B cell (primary cell): ENCODE measurements at regions not wholly inside any gene's neighbourhood (a gene's known extent, or its start where the extent isn't known, plus 50 kb on each side); places are given as distances from the start of the nearest gene placed in this dataset.

ENCODE experiments used
- ATAC-seq: fragments of 200-7000 bp; cut with Tn5 transposase; one replicate; pipeline ENCODE4 v1.10.0; 2021; ENCODE audit warnings: low read depth, mild to moderate bottlenecking, moderate number of reproducible peaks, moderate library complexity
- CTCF ChIA-PET: fragments of 350-600 bp; sonication (Branson Sonifier 250); formaldehyde crosslinking; loops from one replicate; lab custom pipeline; 2021; ENCODE audit warnings: antibody characterized with exemption, inconsistent platforms; lab: Charles Lee
- POLR2A ChIA-PET: fragments of 350-600 bp; sonication (Branson Sonifier 250); formaldehyde crosslinking; loops from one replicate; lab custom pipeline; 2021; ENCODE audit warnings: antibody characterized with exemption; lab: Charles Lee
- DNase-seq: peaks from one replicate; pipeline ENCODE4 v3.0.0; 2013
- H2AFZ ChIP-seq: 2 replicates; pipeline ENCODE4 v1.6.1; 2012; ENCODE audit warnings: mild to moderate bottlenecking, low read depth, low read length; ENCODE audit not compliant: insufficient read depth, poor library complexity, severe bottlenecking
- H3K27ac ChIP-seq, 2 donors: 1 replicate in 1 of 2; 2 replicates in 1 of 2; pipeline ENCODE4 v1.5.1; 2012 to 2013; ENCODE audit warnings: low read length in 2 of 2, mild to moderate bottlenecking in 2 of 2, moderate library complexity in 1 of 2
- H3K27me3 ChIP-seq, 4 experiments: fragments of 200-600 bp in 1 of 4; sonication (generic) in 1 of 4; replicated peaks in 1 of 4; 1 replicate in 2 of 4; 2 replicates in 2 of 4; pipeline versions ENCODE4 v1.6.1 to v1.7.0; 2013 to 2016; ENCODE audit warnings: low read length in 3 of 4, mild to moderate bottlenecking in 2 of 4, mixed read lengths in 1 of 4, moderate library complexity in 1 of 4; ENCODE audit not compliant: insufficient read depth in 4 of 4, control insufficient read depth in 3 of 4; ENCODE audit errors: control extremely low read depth in 1 of 4
- H3K36me3 ChIP-seq, 2 experiments: replicated peaks in 1 of 2; 1 replicate in 1 of 2; 2 replicates in 1 of 2; pipeline versions ENCODE4 v1.6.1 to v1.7.1; 2013; ENCODE audit warnings: low read length in 1 of 2; ENCODE audit not compliant: insufficient read depth in 2 of 2, control insufficient read depth in 1 of 2; ENCODE audit errors: control extremely low read depth in 1 of 2, extremely low read depth in 1 of 2
- H3K4me1 ChIP-seq, 2 donors: fragments of 200-600 bp in 1 of 2; sonication (generic) in 1 of 2; 1 replicate in 1 of 2; 2 replicates in 1 of 2; pipeline versions ENCODE4 v1.5.1 to v1.6.1; 2013 to 2017; ENCODE audit warnings: low read length in 2 of 2; ENCODE audit not compliant: control insufficient read depth in 2 of 2, insufficient read depth in 2 of 2
- H3K4me2 ChIP-seq: replicated peaks from 2 replicates; pipeline ENCODE3; 2012; ENCODE audit warnings: mild to moderate bottlenecking, low read depth, low read length; ENCODE audit not compliant: poor library complexity, severe bottlenecking
- H3K4me3 ChIP-seq, 5 experiments: fragments of 200-600 bp in 1 of 5; sonication (generic) in 1 of 5; 1 replicate in 3 of 5; 2 replicates in 2 of 5; pipeline versions ENCODE4 v1.5.1 to v1.7.0; 2011 to 2016; ENCODE audit warnings: low read length in 4 of 5, mild to moderate bottlenecking in 4 of 5, low read depth in 2 of 5, control low read depth in 1 of 5, moderate library complexity in 1 of 5; ENCODE audit not compliant: insufficient read depth in 1 of 5; ENCODE audit errors: control extremely low read depth in 1 of 5, extremely low read depth in 1 of 5
- H3K79me2 ChIP-seq: fragments of 200-600 bp; sonication (generic); one replicate; pipeline ENCODE4 v1.6.0; 2016; ENCODE audit warnings: low read length; ENCODE audit not compliant: control insufficient read depth, insufficient read depth
- H3K9ac ChIP-seq: fragments of 200-600 bp; sonication (generic); 2 replicates; pipeline ENCODE4 v1.6.1; 2017; ENCODE audit warnings: mild to moderate bottlenecking, low read length, moderate library complexity
- H3K9me3 ChIP-seq, 3 donors: one replicate each; pipeline versions ENCODE4 v1.6.1 to v1.7.1; 2013; ENCODE audit warnings: low read length in 2 of 3; ENCODE audit not compliant: control insufficient read depth in 2 of 3, insufficient read depth in 1 of 3; ENCODE audit errors: control extremely low read depth in 1 of 3
- H4K20me1 ChIP-seq: 2 replicates; pipeline ENCODE4 v1.6.0; 2012; ENCODE audit warnings: mild to moderate bottlenecking, low read length; ENCODE audit not compliant: insufficient read depth, control insufficient read depth, poor library complexity, severe bottlenecking
- H3K27ac Mint-ChIP-seq: one replicate; pipeline ENCODE4 v1.8.0; 2021; ENCODE audit warnings: mixed read lengths
- H3K27me3 Mint-ChIP-seq: one replicate; pipeline ENCODE4 v1.8.0; 2021; ENCODE audit warnings: mixed read lengths
- H3K4me1 Mint-ChIP-seq: one replicate; pipeline ENCODE4 v1.8.0; 2021; ENCODE audit warnings: mixed read lengths
- H3K4me3 Mint-ChIP-seq: one replicate; pipeline ENCODE4 v1.8.0; 2021; ENCODE audit warnings: mixed read lengths
- H3K9me3 Mint-ChIP-seq: one replicate; pipeline ENCODE4 v1.8.0; 2022; ENCODE audit warnings: mixed read lengths; ENCODE audit not compliant: insufficient read depth
- CTCF ChIP-seq: fragments of 200-600 bp; IDR thresholded peaks from one replicate; pipeline ENCODE4 v1.8.0; 2022; ENCODE audit warnings: antibody characterized with exemption, mild to moderate bottlenecking
- EZH2 ChIP-seq: IDR thresholded peaks from 2 replicates; pipeline ENCODE4 v1.6.1; 2012; ENCODE audit warnings: borderline replicate concordance, low read depth, mild to moderate bottlenecking, moderate library complexity, low read length; ENCODE audit not compliant: insufficient read depth, poor library complexity, severe bottlenecking
- WGBS: methylation state at CpG from one replicate; pipeline ENCODE4 v1.1.5; 2013; ENCODE audit warnings: missing lambda C conversion rate; ENCODE audit not compliant: insufficient coverage; 5-methylcytosine and 5-hydroxymethylcytosine counted together
- intact Hi-C: fragments of 100-400 bp; cut with micrococcal nuclease; formaldehyde crosslinking; loops from one replicate; pipeline ENCODE4 v1.10.0; 2022

- Histone ChIP-seq H3K4me3 (no peak overlapping the region), H3K79me2 (no peaks in the 10 kb centered on the region), H3K36me3 (no peaks in the 10 kb centered on the region), H2AFZ (no peak overlapping the region), H3K4me2 (no peak overlapping the region), H3K27me3 (no peaks in the 10 kb centered on the region), H3K27ac (no peak overlapping the region), H3K9ac (no peak overlapping the region), H3K4me1 (no peaks in the 10 kb centered on the region), H4K20me1 (no peaks in the 10 kb centered on the region), H3K9me3 (peaks cover 0 to 3% (median 0%) of the 10 kb centered on the region in 3 donors)
- H3K4me3 Mint-ChIP-seq, result no peak overlapping the region
- DNase-seq (no peak), ATAC-seq (no peak)
- H3K27ac Mint-ChIP-seq, result no peak overlapping the region
- no peak for TF ChIP-seq CTCF
- peaks cover 3% of the 10 kb centered on the region for H3K9me3 Mint-ChIP-seq
- intact Hi-C loops, result no loop called here
- ChIA-PET POLR2A (no interaction called here), CTCF (no interaction called here)
- peaks cover 3% of the 10 kb centered on the region for H3K27me3 Mint-ChIP-seq
- 88% methylated on average over 3 of the region's 4 CpGs for WGBS
- H3K4me1 Mint-ChIP-seq, result no peaks in the 10 kb centered on the region
Observed at GRCh38 chr5:130965360-130965759, 199.7 kb downstream of the HINT1 start.

- ATAC-seq (no peak), DNase-seq (no peak)
- H3K9me3 Mint-ChIP-seq, result peaks cover 3% of the 10 kb centered on the region
- no peaks in the 10 kb centered on the region for H3K4me1 Mint-ChIP-seq
- Histone ChIP-seq H3K4me3 (no peak overlapping the region), H3K9ac (no peak overlapping the region), H3K9me3 (peaks cover 0 to 3% (median 0%) of the 10 kb centered on the region in 3 donors), H3K27me3 (no peaks in the 10 kb centered on the region), H2AFZ (no peak overlapping the region), H3K4me1 (no peaks in the 10 kb centered on the region), H3K36me3 (no peaks in the 10 kb centered on the region), H3K4me2 (no peak overlapping the region), H3K79me2 (no peaks in the 10 kb centered on the region), H3K27ac (no peak overlapping the region), H4K20me1 (no peaks in the 10 kb centered on the region)
- intact Hi-C loops, result no loop called here
- H3K27ac Mint-ChIP-seq, result no peak overlapping the region
- WGBS, result no CpG with 5 or more reads among the region's 3 CpGs
- ChIA-PET CTCF (no interaction called here), POLR2A (no interaction called here)
- no peak for TF ChIP-seq EZH2
- TF ChIP-seq CTCF, result no peak
- no peak overlapping the region for H3K4me3 Mint-ChIP-seq
- no peaks in the 10 kb centered on the region for H3K27me3 Mint-ChIP-seq
Observed at GRCh38 chr5:130964231-130965202, 200.5 kb downstream of the HINT1 start.
